Lower leg skin (tissue), 3 donors: ENCODE measurements at regions not wholly inside any gene's neighbourhood (a gene's known extent, or its start where the extent isn't known, plus 50 kb on each side); places are given as distances from the start of the nearest gene placed in this dataset.

Experiments used
- CTCF ChIP-seq, 3 donors: fragments of 450-650 bp; IDR thresholded peaks; one replicate each; pipeline ENCODE4 v1.5.1; 2016; ENCODE audit warnings: antibody characterized with exemption in 3 of 3, mild to moderate bottlenecking in 3 of 3, moderate library complexity in 2 of 3
- POLR2A ChIP-seq, 2 donors: fragments of 450-650 bp; IDR thresholded peaks; one replicate each; pipeline ENCODE4 v1.6.1; 2016 to 2017; ENCODE audit warnings: antibody characterized with exemption in 2 of 2, mild to moderate bottlenecking in 1 of 2, moderate library complexity in 1 of 2

GRCh38 chr1:82446955-82447354 is 646.2 kb downstream of the ADGRL2 start:
- TF ChIP-seq POLR2A (IDR thresholded peaks at IDR 0.05) (no peak), CTCF (IDR thresholded peaks at IDR 0.05) (no peak)
